HepG2 (cell line): ENCODE measurements at regions not wholly inside any gene's neighbourhood (a gene's known extent, or its start where the extent isn't known, plus 50 kb on each side); places are given as distances from the start of the nearest gene placed in this dataset.
"Not testable (repeated sequence)": the region's sequence is repeated elsewhere in the genome, so short reads cannot be mapped to it uniquely, and the experiment has no call there.

Experiments
- CBX5 ChIP-seq: sonication (generic); formaldehyde crosslinking; IDR thresholded peaks from 2 replicates; pipeline ENCODE4 v1.4.0; 2020; ENCODE audit warnings: missing genetic modification reagents, borderline replicate concordance
- IRF2 ChIP-seq: IDR thresholded peaks from 2 replicates; pipeline ENCODE4 v1.6.1; 2018; ENCODE audit warnings: missing genetic modification reagents, missing compliant biosample characterization
- KLF13 ChIP-seq: sonication (generic); formaldehyde crosslinking; IDR thresholded peaks from 2 replicates; pipeline ENCODE4 v1.4.0; 2020; ENCODE audit warnings: mild to moderate bottlenecking, missing genetic modification reagents
- RAD21 ChIP-seq: fragments of 450-650 bp; formaldehyde crosslinking; IDR thresholded peaks from 2 replicates; pipeline ENCODE4 v1.5.0; 2020; ENCODE audit warnings: mild to moderate bottlenecking
- TCF12 ChIP-seq, 2 experiments: fragments of 450-650 bp in 1 of 2; sonication (generic) in 1 of 2; formaldehyde crosslinking in 1 of 2; IDR thresholded peaks; 2 replicates each; pipeline versions ENCODE4 v1.6.1 to v1.8.0; 2017 to 2022; ENCODE audit warnings: antibody characterized with exemption in 1 of 2, mild to moderate bottlenecking in 1 of 2, missing genetic modification reagents in 1 of 2, moderate library complexity in 1 of 2
- ZBTB7A ChIP-seq: sonication (generic); formaldehyde crosslinking; IDR thresholded peaks from 2 replicates; pipeline ENCODE4 v1.8.0; 2022; ENCODE audit warnings: mild to moderate bottlenecking, missing genetic modification reagents
- ZNF12 ChIP-seq: sonication (generic); formaldehyde crosslinking; IDR thresholded peaks from 2 replicates; pipeline ENCODE4 v1.5.0; 2020; ENCODE audit warnings: missing genetic modification reagents
- ZNF432 ChIP-seq: sonication (generic); formaldehyde crosslinking; IDR thresholded peaks from 2 replicates; pipeline ENCODE4 v1.5.0; 2020; ENCODE audit warnings: missing genetic modification reagents, mild to moderate bottlenecking, borderline replicate concordance

DNA sequence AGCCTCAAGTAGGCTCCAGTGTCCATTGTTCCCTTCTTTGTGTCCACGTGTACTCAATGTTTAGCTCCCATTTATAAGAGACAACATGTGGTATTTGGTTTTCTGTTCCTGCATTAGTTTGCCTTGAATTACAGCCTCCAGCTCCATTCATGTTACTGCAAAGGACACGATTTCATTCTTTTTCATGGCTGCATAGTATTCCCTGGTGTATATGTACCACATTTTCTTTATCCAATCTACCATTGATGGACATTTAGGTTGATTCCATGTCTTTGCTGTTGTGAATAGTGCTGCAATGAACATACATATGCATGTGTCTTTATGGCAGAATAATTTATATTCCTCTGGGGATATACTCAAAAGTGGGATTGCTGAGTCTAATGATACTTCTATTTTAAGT lies 75.2 kb upstream of the NID2 start:
- TF ChIP-seq IRF2 (CRISPR knock-in tag); CBX5 (CRISPR knock-in tag); ZNF432 (CRISPR knock-in tag); ZBTB7A (CRISPR knock-in tag); RAD21 (CRISPR knock-in tag); TCF12 (IDR thresholded peaks at IDR 0.05); TCF12 (CRISPR knock-in tag; IDR thresholded peaks at IDR 0.05); KLF13 (CRISPR knock-in tag); ZNF12 (CRISPR knock-in tag): not testable (repeated sequence)
